NCI-H69 (cell line): ENCODE measurements at regions not wholly inside any gene's neighbourhood (a gene's known extent, or its start where the extent isn't known, plus 50 kb on each side); places are given as distances from the start of the nearest gene placed in this dataset.
A peak's percentile ranks its signal among the peaks of the same experiment; 100 is the strongest.

ENCODE experiments used
- DNase-seq: peaks from one replicate; lab custom pipeline; 2025; lab: John Stamatoyannopoulos, UW

DNA sequence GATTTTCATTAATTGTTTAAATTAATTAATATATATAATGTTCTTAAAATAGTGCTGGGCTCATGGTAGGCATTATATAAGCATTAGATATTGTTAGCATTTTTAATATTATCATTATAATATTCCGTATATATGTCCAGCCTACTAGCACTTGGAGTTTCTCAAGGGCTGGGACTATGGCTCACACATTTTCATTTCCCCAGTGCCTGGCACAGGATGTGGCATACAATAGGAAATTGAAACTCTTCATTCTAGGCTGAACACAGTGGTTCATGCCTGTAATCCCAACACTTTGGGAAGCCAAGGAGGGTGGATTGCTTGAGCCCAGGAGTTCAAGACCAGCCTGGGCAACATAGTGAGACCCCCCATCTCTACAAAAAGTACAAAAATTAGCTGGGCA lies 170.4 kb downstream of the RSL24D1 start:
- DNase-seq = no peak

DNA sequence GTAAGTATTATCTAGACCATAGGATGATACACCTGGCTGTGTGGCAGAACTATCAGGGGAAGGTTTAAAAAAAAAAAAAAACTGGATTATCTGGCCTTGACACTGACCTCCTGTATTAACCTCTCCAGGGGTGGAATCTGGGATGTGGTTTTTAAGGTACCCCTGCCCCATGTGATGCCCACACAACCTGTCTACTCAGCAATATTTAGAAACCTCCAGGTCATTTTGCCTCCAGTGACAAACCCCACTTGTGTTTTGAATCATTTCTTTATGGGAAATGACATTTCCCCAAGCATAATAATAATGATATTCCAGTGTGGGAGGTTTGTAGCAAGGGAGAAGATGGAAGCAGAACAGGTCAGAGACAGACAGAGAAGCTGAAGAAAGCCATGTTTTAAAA lies 179.1 kb downstream of the RSL24D1 start:
- no peak for DNase-seq

DNA sequence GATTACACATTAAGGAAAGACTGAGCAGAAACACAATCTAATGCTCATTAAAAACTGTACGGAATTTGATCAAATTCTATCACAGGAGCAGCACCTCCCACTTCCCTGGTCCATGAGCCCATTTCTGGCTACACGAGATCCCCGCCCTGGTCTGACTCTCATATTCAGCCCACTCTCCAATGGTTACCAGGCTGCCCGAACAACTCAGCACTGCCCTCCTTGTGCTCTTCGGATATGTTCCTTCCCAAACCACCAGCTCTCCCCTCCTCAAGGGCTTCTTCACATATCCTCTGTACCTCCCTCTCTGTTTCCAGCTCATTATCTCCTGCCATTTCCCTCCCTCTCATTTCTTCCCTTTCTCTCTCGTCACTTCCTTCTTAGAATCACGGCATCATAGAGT lies 180.5 kb downstream of the RSL24D1 start:
- DNase-seq = no peak

DNA sequence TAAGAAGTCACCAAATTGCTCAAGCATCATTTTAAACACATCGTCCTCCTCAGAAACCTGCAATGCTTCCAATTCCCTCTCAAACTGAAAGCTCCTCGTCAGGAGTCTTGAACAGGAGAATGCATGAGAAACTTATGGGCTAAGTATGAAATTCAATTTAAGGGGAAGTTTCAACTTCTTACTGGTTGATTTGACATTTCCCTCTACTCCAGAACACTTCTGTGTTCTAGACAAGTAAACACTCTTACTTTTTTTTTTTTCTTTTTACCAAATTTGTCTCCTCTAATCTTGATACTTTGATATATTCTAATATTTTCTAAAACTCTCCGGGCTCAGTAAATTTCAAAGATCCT lies 181.7 kb downstream of the RSL24D1 start:
- DNase-seq = no peak

DNA sequence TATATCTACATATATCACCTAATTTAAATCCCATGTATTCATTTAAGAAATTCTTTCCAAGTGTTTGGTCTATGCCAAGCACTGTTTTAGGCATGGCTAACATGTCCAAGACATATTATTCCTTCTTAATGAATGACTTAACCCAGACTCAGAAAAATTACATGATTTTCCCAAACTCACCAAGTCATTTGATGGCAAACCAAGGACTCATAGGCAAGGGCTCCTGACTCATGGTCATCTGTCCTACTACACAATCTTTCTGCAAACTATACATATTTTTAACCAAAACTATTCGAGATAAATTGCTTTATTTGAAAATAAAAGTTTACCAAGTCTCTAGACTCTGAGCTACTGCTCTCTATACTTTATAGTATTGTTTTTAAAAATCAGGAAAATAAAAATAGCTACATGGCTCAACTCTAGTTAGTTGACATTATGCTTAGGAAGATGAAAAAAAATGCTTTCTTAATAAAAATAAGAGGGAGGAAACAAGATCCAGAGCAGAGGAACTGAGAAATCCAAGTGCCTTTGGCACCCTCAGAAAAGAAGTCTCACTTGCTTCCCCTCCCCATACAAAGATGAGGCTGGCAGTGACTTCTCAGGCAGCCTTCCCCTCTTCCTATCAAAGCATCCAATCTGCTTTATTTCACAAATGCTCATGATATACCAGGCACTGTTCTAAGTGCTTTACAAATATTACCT lies 182.2 kb downstream of the RSL24D1 start:
- no peak for DNase-seq

DNA sequence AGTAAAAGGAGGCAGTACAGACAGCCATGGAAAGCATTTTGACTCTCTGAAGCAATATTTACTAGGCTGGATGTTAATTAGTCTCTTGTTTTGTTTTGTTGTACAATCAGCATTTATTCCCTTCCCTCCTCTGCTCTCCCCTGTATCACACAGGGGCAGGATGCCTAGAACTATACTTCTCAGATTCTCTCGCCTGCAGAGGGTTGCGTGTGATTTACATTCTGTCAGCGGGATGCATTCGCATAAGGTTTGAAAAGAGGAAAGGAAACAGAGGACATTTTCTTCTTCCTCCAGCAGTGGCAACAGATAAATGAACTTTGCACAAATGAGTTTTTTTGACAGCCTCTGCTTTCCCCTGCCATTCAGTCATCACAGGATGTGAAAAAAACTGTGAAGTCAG lies 188.3 kb downstream of the RSL24D1 start:
- no peak for DNase-seq

DNA sequence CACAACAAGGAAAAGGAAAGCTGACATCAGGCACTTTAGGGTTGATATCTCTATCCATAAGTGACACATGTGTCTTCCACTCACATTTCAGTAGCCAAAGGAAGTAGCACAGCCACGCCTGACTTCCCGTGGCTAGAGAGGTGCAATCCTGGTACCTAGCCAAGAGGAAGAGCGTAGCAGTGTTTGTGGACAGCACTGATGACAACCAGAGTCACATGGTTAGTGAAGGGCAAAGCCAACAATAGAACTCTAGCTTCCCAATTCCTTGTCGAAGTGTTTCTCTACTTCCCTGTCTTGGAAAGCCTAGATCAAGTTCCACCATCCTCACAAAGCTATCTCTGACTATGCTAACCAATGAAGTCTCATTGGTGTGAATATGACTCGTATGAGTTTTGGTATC lies 189.2 kb downstream of the RSL24D1 start:
- DNase-seq = no peak

DNA sequence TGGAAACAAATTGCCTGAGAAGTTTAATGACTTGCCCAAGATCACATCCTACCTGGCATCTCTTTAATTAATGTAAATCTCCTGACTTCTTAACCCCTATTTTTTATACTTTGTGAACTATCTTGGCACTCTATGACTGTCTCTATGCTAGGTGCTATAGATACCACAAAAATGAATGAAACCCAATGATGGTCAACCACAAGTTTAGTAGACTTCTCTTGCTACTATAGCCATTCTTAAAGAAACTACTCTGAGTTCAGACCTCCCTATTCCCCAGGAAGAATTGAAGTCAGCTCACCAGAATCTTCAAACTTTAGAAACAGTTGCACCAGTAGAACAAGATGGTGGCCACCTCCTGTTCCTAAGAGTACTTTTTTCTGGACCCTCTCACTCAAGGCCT lies 191.1 kb downstream of the RSL24D1 start:
- DNase-seq = no peak

DNA sequence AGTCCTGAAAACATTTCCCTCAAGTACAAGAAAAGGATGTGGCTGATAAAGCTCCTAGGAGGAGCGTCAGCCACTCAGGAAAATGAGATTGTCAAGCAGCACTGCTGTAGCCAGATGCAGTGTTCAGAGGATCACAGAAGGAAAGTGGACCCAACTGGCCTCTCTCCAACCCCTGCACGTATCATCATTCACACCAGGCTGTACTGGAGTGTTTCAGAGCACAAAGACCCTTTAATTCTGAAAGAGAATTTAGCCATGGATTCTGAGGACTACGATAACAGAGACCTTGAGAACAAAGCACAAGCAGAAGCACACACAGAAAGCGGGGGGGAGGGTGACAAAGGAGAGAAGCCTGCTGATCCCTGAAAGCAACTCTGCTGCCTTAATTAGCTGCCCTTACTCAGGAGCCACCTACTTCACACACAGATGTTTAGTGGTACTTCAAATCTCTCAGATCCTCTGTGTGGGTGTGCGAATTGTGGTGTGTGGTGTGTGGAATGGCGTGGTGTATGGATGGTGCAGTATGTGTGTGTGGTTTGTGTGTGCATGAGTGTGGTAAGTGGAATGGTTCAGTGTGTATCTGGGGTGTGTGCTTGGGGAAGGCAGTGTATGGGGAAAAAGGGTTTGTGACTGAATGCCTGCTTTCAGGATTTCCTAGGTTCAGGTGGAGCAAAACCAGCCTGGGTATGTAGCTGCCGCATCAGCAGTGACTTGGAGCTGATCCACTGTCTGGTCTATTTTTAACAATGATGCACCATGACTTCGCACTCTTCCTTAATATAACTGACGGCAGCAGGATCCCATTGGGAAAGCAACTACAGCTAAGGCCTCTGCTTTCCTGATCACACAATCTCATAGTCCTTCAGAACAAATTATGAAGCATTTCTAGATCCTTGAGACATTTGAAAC lies 192.5 kb downstream of the RSL24D1 start:
- DNase-seq = peak; percentile 5

DNA sequence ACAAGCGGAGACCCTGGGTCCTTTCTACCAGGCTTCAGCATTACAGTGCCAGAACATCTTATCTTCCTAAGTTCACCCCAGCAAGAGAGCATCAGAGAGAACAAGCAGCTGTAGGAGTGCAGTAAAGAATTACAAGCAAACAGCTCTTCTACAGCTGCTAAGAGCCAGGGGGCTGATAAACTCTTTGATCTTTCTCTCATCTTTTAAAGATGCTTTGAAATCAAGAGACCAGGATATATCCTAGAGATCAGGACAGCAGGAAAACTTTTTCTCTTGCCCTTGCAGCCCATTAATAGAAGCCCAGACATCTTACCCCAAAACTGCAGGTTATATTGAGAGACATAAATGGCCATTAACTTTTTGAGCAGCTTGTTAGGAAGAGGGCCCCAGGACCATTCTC lies 198.1 kb downstream of the RSL24D1 start:
- no peak for DNase-seq

DNA sequence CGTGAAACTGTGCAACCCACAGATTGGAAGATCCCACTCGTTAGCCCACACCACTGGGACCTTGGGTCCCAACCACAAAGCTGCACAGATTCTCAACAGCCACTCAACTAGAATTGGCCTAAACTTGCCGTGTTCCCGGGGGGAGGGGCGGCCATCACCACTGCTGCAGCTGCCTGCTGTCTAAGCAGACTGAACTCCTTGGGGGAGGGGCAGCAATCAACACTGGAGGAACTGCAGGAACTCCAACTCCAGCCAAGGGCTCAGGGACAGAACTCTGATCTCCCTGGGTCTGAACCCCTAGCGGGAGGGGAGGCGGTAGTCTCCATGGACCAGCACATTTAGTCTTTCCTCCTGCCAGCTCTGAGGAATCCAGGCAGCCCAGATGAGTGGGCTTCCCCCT lies 205.9 kb downstream of the RSL24D1 start:
- DNase-seq = no peak

DNA sequence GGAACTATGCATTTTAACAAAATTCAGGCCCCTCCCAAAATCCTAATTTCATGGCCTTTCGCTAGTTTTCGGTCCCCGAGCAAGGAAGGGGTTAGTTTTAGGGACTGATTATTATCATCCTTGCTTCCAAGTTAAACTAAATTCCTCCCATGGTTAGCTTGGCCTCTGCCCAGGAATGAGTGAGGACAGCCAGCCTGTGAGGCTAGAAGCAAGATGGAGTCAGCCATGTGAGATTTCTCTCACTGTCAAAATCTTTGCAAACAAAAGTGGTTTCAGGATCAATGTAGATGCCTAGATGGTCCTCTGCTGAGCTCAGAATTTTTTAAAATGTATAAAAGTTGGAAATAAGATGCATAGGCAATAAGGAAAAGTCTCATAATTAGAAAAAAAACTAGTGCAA lies 208.9 kb downstream of the RSL24D1 start:
- DNase-seq = no peak

DNA sequence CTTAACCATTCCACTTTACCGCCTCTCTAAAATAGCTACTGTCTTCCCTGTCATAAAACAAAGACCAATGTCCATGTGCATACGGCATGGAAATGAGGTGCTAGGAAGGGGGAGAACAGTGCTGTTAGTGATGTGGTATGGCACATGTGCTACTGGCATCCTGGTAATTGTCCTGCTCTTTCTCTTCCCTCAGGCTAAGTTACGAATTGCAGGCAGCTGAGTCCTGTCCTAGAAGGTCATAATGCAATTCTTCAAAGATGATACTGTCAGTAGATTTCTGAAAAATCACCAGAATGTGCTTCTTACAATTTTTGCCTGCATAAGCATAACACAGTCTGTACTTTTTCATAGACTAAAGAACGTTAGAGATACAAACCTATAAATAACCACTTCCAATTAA lies 216.8 kb downstream of the RSL24D1 start:
- no peak for DNase-seq

DNA sequence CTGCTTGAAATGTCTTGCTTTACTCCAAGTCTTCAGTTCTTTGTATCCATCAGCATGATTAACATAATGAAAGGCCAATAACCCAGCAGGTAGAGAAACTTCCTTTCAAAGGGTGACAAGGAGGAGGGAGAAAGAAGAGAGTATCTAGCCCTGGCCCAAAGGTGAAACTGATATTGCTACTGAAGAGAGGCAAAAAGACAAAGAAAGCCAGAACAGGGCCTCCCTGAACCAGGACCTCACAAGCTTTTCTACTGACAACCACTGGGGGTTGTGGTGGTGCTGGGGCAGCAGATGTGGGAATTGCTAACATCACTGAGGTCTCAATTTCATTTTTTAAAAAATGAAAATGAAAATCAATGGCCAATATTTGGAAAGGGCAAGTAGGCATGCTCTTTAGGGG lies 234.1 kb downstream of the RSL24D1 start:
- no peak for DNase-seq

DNA sequence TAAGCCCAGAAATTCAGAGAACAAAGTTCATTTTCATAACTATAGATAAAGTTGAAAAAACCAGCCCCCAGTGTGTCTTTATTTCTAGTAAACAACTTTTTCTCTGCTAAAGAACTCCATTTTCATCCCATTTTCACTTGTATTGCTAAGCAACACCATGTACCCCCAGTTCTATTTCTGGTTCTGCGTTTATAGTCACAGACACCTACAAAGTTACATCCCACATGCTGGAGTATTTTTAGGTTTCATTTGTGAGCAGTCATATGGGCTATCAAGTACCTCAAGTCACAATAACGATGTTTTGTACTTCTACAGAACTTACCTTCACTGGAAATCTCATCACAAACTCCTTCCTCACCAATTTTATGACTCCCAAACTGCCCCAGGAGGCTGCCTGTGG lies 236.5 kb downstream of the RSL24D1 start:
- DNase-seq = no peak

DNA sequence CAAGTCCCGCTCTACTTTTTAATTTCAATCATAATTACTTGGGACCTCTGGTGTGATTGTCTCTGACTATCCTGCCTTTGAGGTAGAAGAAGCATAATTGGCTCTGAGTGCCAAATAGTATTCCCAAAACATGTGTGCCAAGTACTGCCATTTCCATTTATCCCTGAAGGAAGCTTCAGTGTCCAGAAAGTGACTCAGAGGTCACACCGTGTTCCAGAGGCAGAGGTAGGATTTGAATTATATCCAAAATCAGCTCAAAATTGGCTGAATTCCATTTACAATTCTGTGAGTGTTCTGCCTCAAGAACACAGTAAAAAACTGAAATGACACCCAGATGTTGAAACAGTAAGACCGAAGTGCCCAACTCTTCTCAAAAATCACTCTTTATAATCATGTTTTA lies 255.3 kb downstream of the RSL24D1 start:
- no peak for DNase-seq

DNA sequence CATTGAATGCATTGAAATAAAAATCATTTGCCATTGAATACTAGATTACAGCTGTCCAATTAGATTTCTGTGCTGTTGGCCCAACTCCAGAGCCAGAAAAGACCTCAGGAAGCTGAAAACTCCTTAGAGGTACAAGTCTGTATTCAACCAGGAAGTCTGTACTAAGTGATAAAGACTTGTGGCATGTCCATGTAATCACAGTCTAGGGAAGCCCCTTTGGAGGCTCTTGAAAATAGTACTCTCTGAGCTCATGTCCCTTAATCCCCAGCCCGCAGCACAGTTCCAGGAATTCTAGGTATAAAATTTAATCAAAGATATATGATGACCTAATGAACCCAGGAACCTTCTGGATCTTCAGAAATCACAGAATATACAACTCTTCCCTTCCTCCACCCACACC lies 279.4 kb downstream of the RSL24D1 start:
- DNase-seq = no peak

DNA sequence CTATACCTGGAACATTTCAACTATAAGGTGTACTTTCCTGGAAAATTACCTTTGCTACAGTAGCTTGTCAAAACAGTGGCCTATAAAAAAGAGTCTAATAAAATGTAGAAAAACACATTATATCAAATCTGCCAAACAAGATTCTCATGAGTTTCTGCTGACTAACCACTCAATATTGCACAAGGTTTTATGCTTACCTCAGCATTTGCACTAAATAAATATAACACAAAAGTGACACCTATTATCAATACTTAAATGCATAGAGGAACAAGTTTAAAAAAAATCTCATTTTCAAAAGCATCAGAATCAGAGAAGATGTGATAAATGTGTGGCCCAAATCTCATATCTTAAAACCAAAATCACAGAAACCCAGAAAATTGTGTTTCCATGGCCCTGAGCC lies 281.4 kb downstream of the RSL24D1 start:
- DNase-seq = no peak

DNA sequence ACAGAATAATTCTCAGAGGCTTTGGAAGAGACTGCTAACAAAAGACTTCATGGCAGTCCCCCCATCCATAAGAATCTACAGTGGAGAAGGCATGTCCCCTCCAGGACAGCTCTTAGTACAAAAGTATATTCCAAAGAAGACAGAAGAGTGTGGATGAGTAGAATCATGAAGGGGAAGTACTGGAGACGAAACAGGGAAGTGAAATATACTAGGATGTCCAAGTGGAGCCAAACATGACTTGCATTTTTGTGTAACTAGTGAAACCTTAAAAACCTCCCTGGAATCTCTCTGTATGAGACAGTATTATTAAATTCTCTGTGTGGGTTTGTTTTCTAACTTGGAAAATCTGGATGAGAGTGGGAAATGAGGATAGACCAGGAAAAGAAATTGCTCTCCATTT lies 312.4 kb downstream of the RSL24D1 start:
- no peak for DNase-seq

DNA sequence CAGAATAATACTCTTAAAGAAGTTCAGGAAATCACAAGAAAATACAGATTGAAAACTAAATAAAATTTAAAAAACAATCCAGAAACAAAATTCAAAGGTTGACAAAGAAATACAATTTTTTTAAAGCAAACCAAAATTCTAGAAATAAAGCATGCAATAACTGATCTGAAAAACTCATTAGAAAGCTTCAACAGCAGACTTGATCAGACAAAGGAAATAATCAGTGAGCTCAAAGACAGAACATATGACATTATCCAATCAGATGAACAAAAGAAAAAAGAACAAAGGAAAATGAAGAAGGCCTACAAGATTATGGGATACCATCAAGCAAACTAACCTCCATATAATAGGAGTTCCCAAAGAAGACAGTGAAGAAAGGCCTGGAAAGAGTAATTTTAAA lies 336.8 kb downstream of the RSL24D1 start:
- DNase-seq = no peak

DNA sequence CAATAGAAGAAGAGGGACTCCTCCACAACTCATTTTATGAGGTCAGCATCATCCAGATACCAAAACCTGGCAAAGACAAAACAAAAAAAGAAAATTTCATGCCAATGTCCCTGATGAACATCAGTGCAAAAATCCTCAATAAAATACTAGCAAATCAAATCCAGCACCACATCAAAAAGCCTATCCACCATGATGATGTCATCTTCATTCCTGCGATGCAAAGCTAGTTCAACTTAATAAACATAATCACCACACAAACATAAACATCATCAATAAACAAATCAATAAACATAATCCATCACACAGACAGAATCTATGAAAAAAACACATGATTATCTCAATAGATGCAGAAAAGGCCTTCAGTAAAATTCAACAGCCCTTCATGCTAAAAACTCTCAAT lies 342.1 kb downstream of the RSL24D1 start:
- no peak for DNase-seq

DNA sequence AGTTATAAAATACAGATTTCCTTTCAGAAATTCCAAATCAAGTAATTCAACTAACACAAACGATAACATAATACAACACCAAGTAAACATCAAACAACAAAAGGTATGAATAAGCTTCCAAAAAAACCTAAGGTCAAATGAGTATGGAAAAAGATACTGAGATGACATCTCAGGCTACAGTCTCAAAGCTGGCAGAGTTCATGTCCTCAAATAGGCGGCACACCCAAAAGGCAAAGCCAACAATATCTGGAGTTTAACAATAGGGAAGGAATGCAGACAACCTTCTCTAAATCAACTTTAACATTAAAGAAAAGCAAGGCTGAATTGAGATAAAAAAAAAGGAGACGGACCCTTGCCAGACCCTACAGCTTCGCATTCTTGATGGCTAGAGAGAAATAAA lies 346.6 kb downstream of the RSL24D1 start:
- DNase-seq = no peak

DNA sequence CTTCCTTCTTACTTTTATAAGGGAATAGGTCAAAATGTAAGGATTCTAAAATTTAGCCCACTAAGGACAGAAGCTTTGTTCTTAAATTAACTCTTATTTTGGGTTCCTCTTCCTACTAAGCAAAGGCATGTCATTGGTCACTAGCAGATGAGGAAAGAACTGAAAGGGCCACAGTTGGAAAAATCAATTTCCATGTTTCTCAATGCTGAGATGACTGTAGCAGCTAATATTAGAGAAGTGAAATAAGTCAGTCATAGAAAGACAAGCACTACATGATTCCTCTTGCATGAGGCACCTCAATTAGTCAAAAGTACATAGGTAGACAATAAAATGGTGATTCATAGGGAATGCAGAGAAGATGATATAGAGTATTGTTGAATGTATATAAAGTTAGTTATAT lies 353.7 kb downstream of the RSL24D1 start:
- no peak for DNase-seq
